OCI-M2 (cell line): ENCODE measurements at regions not wholly inside any gene's neighbourhood (a gene's known extent, or its start where the extent isn't known, plus 50 kb on each side); places are given as distances from the start of the nearest gene placed in this dataset.
"Not testable (repeated sequence)": the region's sequence is repeated elsewhere in the genome, so short reads cannot be mapped to it uniquely, and the experiment has no call there.

Source experiments
- DNase-seq: peaks from one replicate; lab custom pipeline; 2025; ENCODE audit not compliant: unreplicated experiment; lab: John Stamatoyannopoulos, UW

DNA sequence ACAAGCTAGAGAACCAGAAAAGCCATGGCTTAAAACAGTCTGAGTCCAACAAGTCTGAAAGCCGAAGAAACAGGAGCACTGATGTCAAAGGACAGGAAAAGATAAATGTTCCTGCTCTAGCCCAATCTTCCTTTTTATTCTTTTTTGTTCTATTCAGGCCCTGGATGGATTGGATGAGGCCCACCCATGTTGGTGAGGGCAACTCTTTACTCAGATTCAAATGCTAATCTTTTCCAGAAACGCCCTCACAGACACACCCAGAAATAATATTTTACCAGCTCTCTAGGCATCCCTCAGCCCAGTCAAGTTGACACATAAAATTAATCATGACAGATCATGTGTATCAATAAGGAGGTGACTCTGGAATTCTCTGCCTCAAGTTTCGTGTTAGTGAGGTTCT, 1002.7 kb downstream of the STPG2 start:
- DNase-seq: no peak

DNA sequence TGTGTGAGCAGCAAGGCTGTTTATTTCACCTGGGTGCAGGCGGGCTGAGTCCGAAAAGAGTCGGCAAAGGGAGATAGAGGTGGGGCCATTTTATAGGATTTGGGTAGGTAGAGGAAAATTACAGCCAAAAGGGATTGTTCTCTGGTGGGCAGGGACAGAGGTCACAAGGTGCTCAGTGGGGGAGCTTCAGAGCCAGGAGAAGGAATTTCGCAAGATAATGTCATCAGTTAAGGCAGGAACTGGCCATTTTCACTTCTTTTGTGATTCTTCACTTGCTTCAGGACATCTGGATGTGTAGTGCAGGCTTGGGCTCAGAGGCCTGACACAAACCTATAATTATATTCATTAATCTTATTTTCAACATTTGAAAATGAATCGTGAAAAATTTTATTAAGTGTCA, 1001.9 kb downstream of the STPG2 start:
- DNase-seq: not testable (repeated sequence)

GRCh38 chr4:97142410-97142809, 1000.9 kb downstream of the STPG2 start:
- no peak for DNase-seq

- no peak for DNase-seq
These were observed 1000.4 kb downstream of the STPG2 start for GRCh38 chr4:97142893-97143292.

GRCh38 chr4:97144199-97144598, 999.1 kb downstream of the STPG2 start:
- no peak for DNase-seq

- DNase-seq: no peak
These were observed 992.3 kb downstream of the STPG2 start for GRCh38 chr4:97150966-97151365.

GRCh38 chr4:97152149-97152548, 991.1 kb downstream of the STPG2 start:
- no peak for DNase-seq

DNA sequence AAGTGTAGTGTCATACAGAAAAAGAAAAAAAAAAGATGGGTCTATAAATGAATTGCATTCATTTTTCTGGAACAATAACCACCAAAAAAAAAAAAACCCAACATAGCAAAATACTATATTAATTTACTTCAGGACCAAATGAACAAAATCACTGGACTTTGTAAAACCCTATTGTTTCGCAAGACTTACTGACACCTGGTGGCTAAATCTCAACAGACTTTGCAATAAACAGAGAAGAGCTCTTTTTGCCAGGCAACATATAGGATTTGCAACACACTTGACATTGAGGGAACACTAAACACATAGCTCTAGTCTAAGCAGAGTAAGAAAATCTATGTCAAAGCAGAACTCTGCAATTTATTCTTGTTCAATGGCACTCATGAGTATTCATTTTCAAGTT, 990.2 kb downstream of the STPG2 start:
- DNase-seq: no peak

DNA sequence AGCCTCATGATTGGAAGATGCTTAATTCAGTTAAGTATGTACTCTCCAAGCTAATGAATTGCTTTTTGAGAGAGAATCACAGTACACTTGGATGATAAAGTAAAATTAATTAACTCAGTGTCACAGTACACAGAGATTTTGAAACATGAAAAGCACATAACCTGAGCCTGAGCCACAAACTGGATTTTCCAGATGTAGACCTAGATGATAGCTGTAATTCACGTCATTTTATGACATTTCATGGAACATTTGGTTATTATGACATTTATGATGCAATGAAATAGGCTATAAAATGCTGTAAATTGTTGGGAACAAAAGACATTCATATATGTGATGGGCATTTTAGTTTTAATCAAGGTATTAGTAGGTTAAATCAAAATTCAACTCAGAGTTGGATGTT, 983.7 kb downstream of the STPG2 start:
- no peak for DNase-seq

DNA sequence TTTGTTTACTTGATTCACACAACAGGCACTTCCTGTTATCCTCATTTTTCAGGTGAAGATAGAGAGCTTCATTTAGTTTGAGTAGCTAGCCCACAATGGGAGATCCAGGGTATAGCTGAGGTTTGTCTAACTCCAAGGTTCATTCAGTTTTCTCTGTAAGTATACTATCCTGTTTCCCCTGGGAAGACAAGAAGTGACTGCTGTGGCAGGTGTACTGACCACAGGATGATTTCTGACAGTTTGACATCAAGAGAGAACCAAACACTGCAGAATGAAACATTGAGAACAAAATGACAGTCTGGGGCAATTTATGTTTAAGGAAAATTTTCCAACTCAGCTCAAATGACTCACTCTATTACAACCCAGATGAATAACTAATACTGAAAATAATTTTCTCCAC, 958.0 kb downstream of the STPG2 start:
- no peak for DNase-seq

- DNase-seq: no peak
These were observed 946.2 kb downstream of the STPG2 start for GRCh38 chr4:97197106-97197505.

DNA sequence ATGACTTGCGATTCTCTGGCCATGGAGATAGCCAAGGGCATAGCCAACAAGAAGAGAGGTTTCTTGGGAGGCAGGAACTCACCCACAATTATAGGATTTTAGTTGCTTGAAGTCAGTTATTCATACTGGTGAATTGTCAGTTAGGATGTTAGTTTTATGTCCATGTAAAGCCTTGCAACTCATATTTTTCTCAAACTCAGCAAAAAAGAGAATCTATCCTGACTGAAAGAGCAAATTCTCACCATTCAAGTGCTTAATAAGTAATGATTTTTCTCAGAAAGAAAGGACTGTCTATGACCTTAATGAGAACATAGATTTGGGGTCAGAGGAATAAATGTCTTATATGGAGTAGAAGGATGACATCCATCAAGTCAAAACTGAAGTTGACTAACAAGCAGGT, 934.5 kb downstream of the STPG2 start:
- DNase-seq: no peak

GRCh38 chr4:97215409-97215941, 927.8 kb downstream of the STPG2 start:
- DNase-seq: no peak

DNA sequence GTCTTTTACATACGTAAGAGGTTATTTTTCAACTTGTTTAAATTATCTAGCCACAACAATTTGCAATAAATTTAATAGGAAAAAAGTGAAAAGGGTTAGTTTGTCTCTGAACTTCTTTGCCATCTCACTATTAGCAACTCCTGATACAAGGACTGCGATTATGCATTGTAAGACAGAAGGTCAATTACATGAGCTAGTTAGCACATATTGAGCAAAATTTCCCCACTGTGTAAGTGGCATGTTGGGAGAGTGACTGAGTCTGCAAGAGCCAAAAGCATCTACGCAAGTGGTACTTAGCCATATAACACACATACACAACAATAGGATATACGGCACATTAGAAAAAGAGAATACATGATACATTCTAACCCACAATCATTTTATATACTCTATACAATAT, 927.2 kb downstream of the STPG2 start:
- no peak for DNase-seq

GRCh38 chr4:97235521-97235920, 907.8 kb downstream of the STPG2 start:
- DNase-seq: no peak

DNA sequence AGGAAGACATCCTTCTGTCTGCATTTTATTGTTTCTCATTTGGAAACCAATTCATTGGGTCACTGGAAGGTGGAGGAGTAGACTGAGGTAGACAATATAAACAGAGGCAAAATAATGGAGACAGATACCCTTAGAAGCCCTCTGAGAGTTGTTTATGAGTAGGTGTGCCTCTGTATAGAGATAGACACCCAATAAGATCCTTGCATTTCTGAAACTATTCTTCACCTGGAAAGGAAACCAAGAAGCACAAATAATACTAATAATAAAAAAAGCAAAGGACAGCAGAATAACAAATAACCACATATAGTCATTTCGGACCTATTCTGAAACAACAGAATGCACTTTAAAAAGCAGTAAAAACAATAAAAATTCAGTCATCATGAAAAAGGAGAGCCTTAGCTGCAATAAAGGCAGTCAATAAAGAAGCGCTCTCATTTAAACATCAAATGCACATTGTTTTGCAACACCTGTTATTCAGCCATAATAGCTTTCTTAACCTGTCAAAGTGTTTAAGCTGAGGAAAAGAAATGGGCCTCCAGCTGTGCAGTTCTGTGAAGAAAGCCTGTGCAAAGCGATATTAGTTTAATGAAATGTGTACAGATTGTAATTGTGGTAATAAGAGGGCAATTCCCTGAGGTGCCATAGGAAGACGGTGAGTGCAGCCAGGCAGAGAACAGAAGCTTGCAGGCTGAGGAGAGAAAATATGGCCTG, 904.2 kb downstream of the STPG2 start:
- no peak for DNase-seq

DNA sequence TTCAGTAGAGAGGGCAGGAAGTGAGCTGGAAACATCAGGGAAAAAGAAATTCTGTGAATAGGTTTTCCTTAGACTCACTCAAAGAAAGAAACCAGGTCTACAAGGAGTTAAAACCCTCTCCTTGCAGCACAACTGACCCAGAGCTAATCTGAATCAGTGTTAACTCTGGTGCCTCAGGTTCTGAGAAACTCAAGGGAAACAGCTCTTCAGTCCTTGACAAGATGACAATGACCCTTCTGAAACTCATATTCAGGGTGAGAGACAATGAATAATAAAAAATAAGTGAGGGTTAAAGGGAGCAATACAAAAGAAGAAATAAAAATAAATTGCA, 903.6 kb downstream of the STPG2 start:
- DNase-seq: no peak

GRCh38 chr4:97252615-97253154, 890.6 kb downstream of the STPG2 start:
- DNase-seq: no peak

GRCh38 chr4:97262769-97263168, 880.5 kb downstream of the STPG2 start:
- no peak for DNase-seq

DNA sequence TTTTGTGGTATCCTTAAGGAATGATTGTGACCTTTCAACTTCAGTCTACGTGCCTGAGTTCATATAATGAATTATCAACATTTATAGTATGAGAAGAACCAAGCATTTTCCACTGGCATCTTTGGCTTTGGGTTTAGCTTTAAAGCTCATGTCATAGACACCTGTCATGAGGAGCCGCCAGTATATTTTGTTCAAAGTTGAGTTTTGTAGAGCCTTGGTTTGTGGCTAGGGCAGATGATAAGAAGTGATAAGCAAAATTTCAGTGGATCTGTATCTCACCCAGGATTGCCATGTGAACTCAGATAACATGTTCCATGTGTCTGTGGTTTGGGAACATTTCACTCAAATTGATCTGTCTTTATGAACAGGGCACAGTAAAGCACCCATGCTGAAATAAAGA, 873.2 kb downstream of the STPG2 start:
- DNase-seq: no peak

GRCh38 chr4:97279391-97279790, 863.9 kb downstream of the STPG2 start:
- no peak for DNase-seq

GRCh38 chr4:97300561-97300960, 842.7 kb downstream of the STPG2 start:
- DNase-seq: no peak

- DNase-seq: no peak
These were observed 837.9 kb downstream of the STPG2 start for GRCh38 chr4:97305351-97305750.
